ENCODE measurements at regions not wholly inside any gene's neighbourhood (a gene's known extent, or its start where the extent isn't known, plus 50 kb on each side); places are given as distances from the start of the nearest gene placed in this dataset.

- no peak for TF ChIP-seq POLR2AphosphoS5 (IDR thresholded peaks at IDR 0.05)
- no peak for TF ChIP-seq POLR2A (IDR thresholded peaks at IDR 0.05)
Observed at GRCh38 chr14:73792481-73792880, 59.1 kb upstream of the PTGR2 start.

All from upper lobe of left lung (tissue), 4 donors.